SK-N-SH treated with all-trans-retinoic acid at 6 μM for 48 hours (cell line): ENCODE measurements at regions not wholly inside any gene's neighbourhood (a gene's known extent, or its start where the extent isn't known, plus 50 kb on each side); places are given as distances from the start of the nearest gene placed in this dataset.

ENCODE experiments used
- ATAC-seq: fragments of 200-7000 bp; cut with Tn5 transposase; 3 replicates; pipeline ENCODE4 v1.9.1; 2020; ENCODE audit warnings: mild to moderate bottlenecking, moderate library complexity
- ARNTL ChIP-seq: fragments of 450-650 bp; formaldehyde crosslinking; IDR thresholded peaks from 2 replicates; pipeline ENCODE4 v1.5.0; 2020; ENCODE audit warnings: low read depth, mild to moderate bottlenecking, moderate library complexity, borderline replicate concordance
- BACH2 ChIP-seq: fragments of 250-450 bp; sonication (Bioruptor Pico); IDR thresholded peaks from 2 replicates; pipeline ENCODE4 v1.9.0; 2021; ENCODE audit warnings: mild to moderate bottlenecking, borderline replicate concordance
- CSDC2 ChIP-seq: fragments of 250-450 bp; sonication (Bioruptor Pico); IDR thresholded peaks from 2 replicates; pipeline ENCODE4 v1.5.0; 2020; ENCODE audit warnings: mild to moderate bottlenecking, moderate library complexity
- ESRRG ChIP-seq: fragments of 250-450 bp; sonication (Bioruptor Pico); IDR thresholded peaks from 2 replicates; pipeline ENCODE4 v1.6.1; 2021; ENCODE audit warnings: mild to moderate bottlenecking
- GLIS3 ChIP-seq: fragments of 250-450 bp; sonication (Bioruptor Pico); IDR thresholded peaks from 2 replicates; pipeline ENCODE4 v1.5.0; 2020; ENCODE audit warnings: mild to moderate bottlenecking, moderate library complexity
- ISL1 ChIP-seq: fragments of 250-450 bp; sonication (Bioruptor Pico); IDR thresholded peaks from 2 replicates; pipeline ENCODE4 v2.1.2; 2022; ENCODE audit warnings: mild to moderate bottlenecking, moderate library complexity
- OSR1 ChIP-seq: fragments of 250-450 bp; sonication (Bioruptor Pico); IDR thresholded peaks from 2 replicates; pipeline ENCODE4 v1.8.0; 2022; ENCODE audit warnings: moderate library complexity, mild to moderate bottlenecking, inconsistent platforms
- PPARA ChIP-seq: fragments of 250-450 bp; sonication (Bioruptor Pico); IDR thresholded peaks from 2 replicates; pipeline ENCODE4 v1.5.0; 2020; ENCODE audit warnings: mild to moderate bottlenecking, borderline replicate concordance
- RARB ChIP-seq: fragments of 250-450 bp; sonication (Bioruptor Pico); IDR thresholded peaks from 2 replicates; pipeline ENCODE4 v1.8.0; 2021; ENCODE audit warnings: mild to moderate bottlenecking, moderate library complexity
- SNAI2 ChIP-seq: fragments of 250-450 bp; sonication (Bioruptor Pico); IDR thresholded peaks from 2 replicates; pipeline ENCODE4 v1.5.0; 2020; ENCODE audit warnings: mild to moderate bottlenecking, moderate library complexity
- TCF4 ChIP-seq: fragments of 250-450 bp; sonication (Bioruptor Pico); IDR thresholded peaks from 2 replicates; pipeline ENCODE4 v1.8.0; 2021; ENCODE audit warnings: mild to moderate bottlenecking, moderate library complexity, borderline replicate concordance
- TOX ChIP-seq: fragments of 250-450 bp; sonication (Bioruptor Pico); IDR thresholded peaks from 2 replicates; pipeline ENCODE4 v1.8.0; 2021; ENCODE audit warnings: mild to moderate bottlenecking, moderate library complexity, borderline replicate concordance
- ZC3H10 ChIP-seq: fragments of 250-450 bp; sonication (Bioruptor Pico); IDR thresholded peaks from 2 replicates; pipeline ENCODE4 v1.5.1; 2021; ENCODE audit warnings: mild to moderate bottlenecking, moderate library complexity
- ZFP3 ChIP-seq: fragments of 250-450 bp; sonication (Bioruptor Pico); IDR thresholded peaks from 2 replicates; pipeline ENCODE4 v1.5.0; 2020; ENCODE audit warnings: mild to moderate bottlenecking, moderate library complexity
- ZFP30 ChIP-seq: fragments of 450-650 bp; formaldehyde crosslinking; IDR thresholded peaks from 2 replicates; pipeline ENCODE4 v1.5.0; 2022; ENCODE audit warnings: mild to moderate bottlenecking, moderate library complexity
- ZNF565 ChIP-seq: fragments of 450-650 bp; formaldehyde crosslinking; conservative IDR thresholded peaks from 2 replicates; pipeline ENCODE4 v1.5.0; 2020; ENCODE audit warnings: low read depth, mild to moderate bottlenecking, moderate library complexity
- ZNF70 ChIP-seq: fragments of 450-650 bp; formaldehyde crosslinking; IDR thresholded peaks from 2 replicates; pipeline ENCODE4 v1.5.0; 2020; ENCODE audit warnings: mild to moderate bottlenecking, moderate library complexity
- ZNF8 ChIP-seq: fragments of 450-650 bp; formaldehyde crosslinking; IDR thresholded peaks from 2 replicates; pipeline ENCODE4 v1.5.0; 2020; ENCODE audit warnings: mild to moderate bottlenecking, moderate library complexity
- TF ChIP-seq, protein P1 (sequence below): fragments of 250-450 bp; sonication (Bioruptor Pico); IDR thresholded peaks from 2 replicates; pipeline ENCODE4 v1.5.0; 2020; ENCODE audit warnings: mild to moderate bottlenecking, moderate library complexity
- TF ChIP-seq, protein P2 (sequence below): fragments of 250-450 bp; sonication (Bioruptor Pico); IDR thresholded peaks from 2 replicates; pipeline ENCODE4 v1.8.0; 2020; ENCODE audit warnings: mild to moderate bottlenecking, moderate library complexity, borderline replicate concordance
- TF ChIP-seq, protein P3 (sequence below): fragments of 250-450 bp; sonication (Bioruptor Pico); IDR thresholded peaks from 2 replicates; pipeline ENCODE4 v1.5.1; 2020; ENCODE audit warnings: low read depth, mild to moderate bottlenecking, moderate library complexity
- TF ChIP-seq, protein P4 (sequence below): fragments of 250-450 bp; sonication (Bioruptor Pico); IDR thresholded peaks from 2 replicates; pipeline ENCODE4 v1.5.1; 2021; ENCODE audit warnings: mild to moderate bottlenecking, moderate library complexity

DNA sequence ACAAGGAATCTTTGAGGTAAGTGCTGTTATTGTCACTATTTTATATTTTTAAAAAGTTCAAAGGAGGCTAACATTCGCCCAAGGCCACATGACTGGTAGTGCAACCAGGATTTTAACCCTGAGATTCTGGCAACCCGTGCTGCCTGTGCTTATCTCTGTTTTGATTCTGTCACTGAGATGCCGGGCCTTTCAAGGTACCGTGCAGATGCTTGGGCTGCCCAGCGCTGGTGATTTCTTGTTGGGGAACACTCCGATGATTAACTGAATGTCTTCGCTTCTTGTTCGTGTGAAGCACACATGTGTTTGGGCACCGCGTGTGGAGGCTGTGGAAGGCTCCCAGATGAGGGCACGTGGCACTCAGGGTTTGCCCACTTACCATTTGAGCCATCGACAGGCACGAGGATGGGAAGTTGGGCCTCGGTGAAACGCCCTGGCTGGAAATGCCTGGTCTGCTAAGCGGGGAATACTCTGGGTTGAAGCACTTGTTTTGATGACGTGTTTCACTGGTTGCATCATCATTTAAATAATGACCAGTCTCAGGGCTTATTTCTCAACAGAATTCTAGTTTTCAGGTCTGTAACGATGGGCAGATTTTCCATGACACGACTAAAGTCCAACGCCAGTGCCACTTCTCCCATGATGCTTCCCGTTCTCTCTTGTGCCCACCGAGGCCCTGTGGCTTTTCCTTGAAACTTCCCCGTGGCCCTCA lies 392.7 kb downstream of the FGF9 start:
- no peak for ATAC-seq
- TF ChIP-seq TCF4 (CRISPR knock-in tag): no peak
- TF ChIP-seq ZFP30 (CRISPR knock-in tag): no peak
- no peak for TF ChIP-seq GLIS3
- TF ChIP-seq TOX: no peak
- no peak for TF ChIP-seq ZNF565
- no peak for TF ChIP-seq PPARA (CRISPR knock-in tag)
- TF ChIP-seq ZC3H10 (CRISPR knock-in tag): no peak
- no peak for TF ChIP-seq ZNF8 (CRISPR knock-in tag)
- TF ChIP-seq ZFP3 (CRISPR knock-in tag): no peak
- TF ChIP-seq ARNTL: no peak
- no peak for TF ChIP-seq OSR1 (CRISPR knock-in tag)
- TF ChIP-seq, protein P1, sequence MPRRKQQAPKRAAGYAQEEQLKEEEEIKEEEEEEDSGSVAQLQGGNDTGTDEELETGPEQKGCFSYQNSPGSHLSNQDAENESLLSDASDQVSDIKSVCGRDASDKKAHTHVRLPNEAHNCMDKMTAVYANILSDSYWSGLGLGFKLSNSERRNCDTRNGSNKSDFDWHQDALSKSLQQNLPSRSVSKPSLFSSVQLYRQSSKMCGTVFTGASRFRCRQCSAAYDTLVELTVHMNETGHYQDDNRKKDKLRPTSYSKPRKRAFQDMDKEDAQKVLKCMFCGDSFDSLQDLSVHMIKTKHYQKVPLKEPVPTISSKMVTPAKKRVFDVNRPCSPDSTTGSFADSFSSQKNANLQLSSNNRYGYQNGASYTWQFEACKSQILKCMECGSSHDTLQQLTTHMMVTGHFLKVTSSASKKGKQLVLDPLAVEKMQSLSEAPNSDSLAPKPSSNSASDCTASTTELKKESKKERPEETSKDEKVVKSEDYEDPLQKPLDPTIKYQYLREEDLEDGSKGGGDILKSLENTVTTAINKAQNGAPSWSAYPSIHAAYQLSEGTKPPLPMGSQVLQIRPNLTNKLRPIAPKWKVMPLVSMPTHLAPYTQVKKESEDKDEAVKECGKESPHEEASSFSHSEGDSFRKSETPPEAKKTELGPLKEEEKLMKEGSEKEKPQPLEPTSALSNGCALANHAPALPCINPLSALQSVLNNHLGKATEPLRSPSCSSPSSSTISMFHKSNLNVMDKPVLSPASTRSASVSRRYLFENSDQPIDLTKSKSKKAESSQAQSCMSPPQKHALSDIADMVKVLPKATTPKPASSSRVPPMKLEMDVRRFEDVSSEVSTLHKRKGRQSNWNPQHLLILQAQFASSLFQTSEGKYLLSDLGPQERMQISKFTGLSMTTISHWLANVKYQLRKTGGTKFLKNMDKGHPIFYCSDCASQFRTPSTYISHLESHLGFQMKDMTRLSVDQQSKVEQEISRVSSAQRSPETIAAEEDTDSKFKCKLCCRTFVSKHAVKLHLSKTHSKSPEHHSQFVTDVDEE (CRISPR knock-in tag): no peak
- TF ChIP-seq, protein P2, sequence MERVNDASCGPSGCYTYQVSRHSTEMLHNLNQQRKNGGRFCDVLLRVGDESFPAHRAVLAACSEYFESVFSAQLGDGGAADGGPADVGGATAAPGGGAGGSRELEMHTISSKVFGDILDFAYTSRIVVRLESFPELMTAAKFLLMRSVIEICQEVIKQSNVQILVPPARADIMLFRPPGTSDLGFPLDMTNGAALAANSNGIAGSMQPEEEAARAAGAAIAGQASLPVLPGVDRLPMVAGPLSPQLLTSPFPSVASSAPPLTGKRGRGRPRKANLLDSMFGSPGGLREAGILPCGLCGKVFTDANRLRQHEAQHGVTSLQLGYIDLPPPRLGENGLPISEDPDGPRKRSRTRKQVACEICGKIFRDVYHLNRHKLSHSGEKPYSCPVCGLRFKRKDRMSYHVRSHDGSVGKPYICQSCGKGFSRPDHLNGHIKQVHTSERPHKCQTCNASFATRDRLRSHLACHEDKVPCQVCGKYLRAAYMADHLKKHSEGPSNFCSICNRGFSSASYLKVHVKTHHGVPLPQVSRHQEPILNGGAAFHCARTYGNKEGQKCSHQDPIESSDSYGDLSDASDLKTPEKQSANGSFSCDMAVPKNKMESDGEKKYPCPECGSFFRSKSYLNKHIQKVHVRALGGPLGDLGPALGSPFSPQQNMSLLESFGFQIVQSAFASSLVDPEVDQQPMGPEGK: no peak
- no peak for TF ChIP-seq ISL1
- TF ChIP-seq CSDC2: no peak
- no peak for TF ChIP-seq ZNF70 (CRISPR knock-in tag)
- TF ChIP-seq ESRRG: no peak

DNA sequence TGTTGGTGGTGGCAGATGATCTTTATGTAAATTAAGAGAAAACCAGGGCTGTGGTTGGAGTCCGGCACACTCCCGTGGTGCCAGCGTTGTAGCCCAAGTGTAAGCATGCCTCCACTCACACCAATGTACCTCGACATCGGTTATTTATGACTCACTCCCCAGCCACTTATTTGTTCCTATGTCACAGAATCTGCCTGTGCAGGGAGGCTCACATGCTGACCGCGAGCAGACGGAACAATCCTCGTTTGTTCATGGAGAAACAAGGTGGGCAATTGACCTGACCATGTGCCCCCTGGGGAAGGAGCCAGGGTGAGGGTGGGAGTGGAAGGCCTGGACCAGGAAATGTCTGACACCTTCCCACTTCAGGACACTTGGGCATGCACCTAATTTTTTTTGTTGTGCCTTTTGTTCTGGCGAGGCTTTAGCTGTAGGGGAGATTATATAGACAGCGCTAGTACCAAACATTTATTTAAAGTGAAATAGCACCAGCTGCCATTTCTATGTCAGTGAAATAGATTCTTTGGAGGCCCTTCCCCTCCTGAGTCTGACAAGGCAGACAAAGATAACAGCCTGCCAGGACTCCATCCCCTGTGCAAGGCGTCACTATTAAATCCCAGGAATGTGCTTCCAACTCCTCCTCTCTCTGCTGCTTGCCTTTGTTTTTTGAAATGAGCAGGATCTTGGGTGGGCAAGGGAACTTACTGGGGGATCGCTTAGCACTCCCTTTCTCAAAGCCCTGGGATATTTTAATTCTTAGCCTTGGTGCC lies 394.2 kb downstream of the FGF9 start:
- TF ChIP-seq ISL1: no peak
- TF ChIP-seq, protein P3, sequence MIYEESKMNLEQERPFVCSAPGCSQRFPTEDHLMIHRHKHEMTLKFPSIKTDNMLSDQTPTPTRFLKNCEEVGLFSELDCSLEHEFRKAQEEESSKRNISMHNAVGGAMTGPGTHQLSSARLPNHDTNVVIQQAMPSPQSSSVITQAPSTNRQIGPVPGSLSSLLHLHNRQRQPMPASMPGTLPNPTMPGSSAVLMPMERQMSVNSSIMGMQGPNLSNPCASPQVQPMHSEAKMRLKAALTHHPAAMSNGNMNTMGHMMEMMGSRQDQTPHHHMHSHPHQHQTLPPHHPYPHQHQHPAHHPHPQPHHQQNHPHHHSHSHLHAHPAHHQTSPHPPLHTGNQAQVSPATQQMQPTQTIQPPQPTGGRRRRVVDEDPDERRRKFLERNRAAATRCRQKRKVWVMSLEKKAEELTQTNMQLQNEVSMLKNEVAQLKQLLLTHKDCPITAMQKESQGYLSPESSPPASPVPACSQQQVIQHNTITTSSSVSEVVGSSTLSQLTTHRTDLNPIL (CRISPR knock-in tag): no peak
- TF ChIP-seq ZNF70 (CRISPR knock-in tag): no peak
- no peak for TF ChIP-seq TOX
- no peak for TF ChIP-seq TCF4 (CRISPR knock-in tag)
- no peak for TF ChIP-seq GLIS3
- no peak for TF ChIP-seq CSDC2
- TF ChIP-seq, all 23 proteins: peak for 0
- ATAC-seq: no peak

DNA sequence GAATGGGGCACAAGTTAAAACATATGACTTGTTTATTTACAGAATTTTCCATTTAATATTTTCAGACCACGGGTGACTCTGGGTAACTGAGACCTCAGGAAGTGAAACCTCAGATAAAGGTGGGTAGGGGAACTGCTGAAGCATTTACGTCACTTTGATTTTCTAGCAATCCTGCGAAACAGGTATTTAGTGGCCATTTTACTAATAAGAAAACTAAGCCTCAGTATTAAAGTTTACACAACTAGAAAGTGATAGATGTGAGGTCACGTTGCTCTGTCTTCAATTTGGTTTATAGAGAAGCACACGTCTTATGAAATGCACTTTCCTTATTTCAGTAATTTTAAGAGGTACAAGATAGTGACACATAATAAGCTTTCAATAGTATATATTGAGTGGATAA lies 402.8 kb downstream of the FGF9 start:
- no peak for ATAC-seq
- no peak for TF ChIP-seq ESRRG
- TF ChIP-seq ARNTL: no peak

DNA sequence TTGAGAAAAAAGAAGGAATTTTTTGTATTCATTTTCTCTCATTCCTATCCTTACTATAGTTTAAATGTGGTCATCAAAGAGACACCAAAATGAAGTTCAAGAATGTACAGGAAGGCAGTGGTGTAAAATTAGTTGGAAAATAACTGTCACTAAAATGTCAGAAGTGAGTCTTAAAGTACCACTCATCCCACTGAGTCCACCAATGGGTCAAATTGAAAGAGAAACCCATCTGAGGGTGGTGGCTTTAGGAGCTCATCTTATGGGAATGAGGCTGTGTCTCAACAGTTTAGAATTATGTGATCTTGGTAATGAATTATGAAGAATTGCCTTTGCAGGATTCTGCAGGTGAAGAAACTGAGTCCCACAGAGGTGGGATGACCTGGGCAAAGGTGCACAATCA lies 403.5 kb downstream of the FGF9 start:
- TF ChIP-seq ARNTL (no peak), ISL1 (no peak), RARB (no peak)
- TF ChIP-seq, protein P4, sequence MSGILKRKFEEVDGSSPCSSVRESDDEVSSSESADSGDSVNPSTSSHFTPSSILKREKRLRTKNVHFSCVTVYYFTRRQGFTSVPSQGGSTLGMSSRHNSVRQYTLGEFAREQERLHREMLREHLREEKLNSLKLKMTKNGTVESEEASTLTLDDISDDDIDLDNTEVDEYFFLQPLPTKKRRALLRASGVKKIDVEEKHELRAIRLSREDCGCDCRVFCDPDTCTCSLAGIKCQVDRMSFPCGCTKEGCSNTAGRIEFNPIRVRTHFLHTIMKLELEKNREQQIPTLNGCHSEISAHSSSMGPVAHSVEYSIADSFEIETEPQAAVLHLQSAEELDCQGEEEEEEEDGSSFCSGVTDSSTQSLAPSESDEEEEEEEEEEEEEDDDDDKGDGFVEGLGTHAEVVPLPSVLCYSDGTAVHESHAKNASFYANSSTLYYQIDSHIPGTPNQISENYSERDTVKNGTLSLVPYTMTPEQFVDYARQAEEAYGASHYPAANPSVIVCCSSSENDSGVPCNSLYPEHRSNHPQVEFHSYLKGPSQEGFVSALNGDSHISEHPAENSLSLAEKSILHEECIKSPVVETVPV (CRISPR knock-in tag): no peak
- TF ChIP-seq, all 23 proteins: peak for 0
- no peak for ATAC-seq

DNA sequence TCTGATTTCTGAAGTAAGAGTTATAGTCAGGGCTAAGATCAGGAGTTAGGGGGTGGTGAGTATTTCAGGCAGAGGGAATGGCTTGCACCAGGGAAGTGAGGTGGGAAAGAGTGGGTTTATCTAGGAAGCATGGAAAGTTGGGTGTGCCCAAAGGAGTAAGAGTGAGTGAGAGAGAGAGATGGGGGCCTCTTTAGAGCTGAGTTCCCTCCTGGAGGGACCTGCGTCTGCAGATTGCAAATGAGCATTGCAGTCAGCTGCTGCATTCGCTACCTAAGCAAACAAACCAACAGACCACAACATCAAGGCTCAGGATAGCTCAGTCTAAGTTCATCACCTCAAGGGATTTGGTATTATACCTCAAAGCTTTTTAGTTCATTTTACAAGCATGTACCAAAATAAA lies 405.8 kb downstream of the FGF9 start:
- ATAC-seq: no peak
- TF ChIP-seq ARNTL (no peak), PPARA (CRISPR knock-in tag) (no peak), ZFP30 (CRISPR knock-in tag) (no peak), BACH2 (CRISPR knock-in tag) (no peak), ZNF8 (CRISPR knock-in tag) (no peak), CSDC2 (no peak), TCF4 (CRISPR knock-in tag) (no peak), ZFP3 (CRISPR knock-in tag) (no peak), SNAI2 (CRISPR knock-in tag) (no peak), ZC3H10 (CRISPR knock-in tag) (no peak), ZNF70 (CRISPR knock-in tag) (no peak), GLIS3 (no peak), ISL1 (no peak), ESRRG (no peak)
- TF ChIP-seq, protein P4 (CRISPR knock-in tag): no peak
